Stomach (tissue), 8 donors: ENCODE measurements at regions not wholly inside any gene's neighbourhood (a gene's known extent, or its start where the extent isn't known, plus 50 kb on each side); places are given as distances from the start of the nearest gene placed in this dataset.
A peak's percentile ranks its signal among the peaks of the same experiment; 100 is the strongest.

Source experiments
- DNase-seq, 2 donors: peaks; one replicate each; pipeline versions ENCODE4 v3.0.0 to v3.0.0-alpha.2; 2013 to 2019
- H3K27ac ChIP-seq, 5 donors: fragments of 200-600 bp in 4 of 5; sonication (generic) in 4 of 5; one replicate each; pipeline ENCODE4 v1.5.1; 2013 to 2019; ENCODE audit warnings: mild to moderate bottlenecking in 1 of 5, moderate library complexity in 1 of 5
- H3K27me3 ChIP-seq, 3 donors: fragments of 200-600 bp; sonication (generic); one replicate each; pipeline ENCODE4 v1.5.1; 2017 to 2019; ENCODE audit warnings: mixed run types in 1 of 3
- H3K36me3 ChIP-seq, 4 donors: fragments of 200-600 bp; sonication (generic); 1 replicate in 3 of 4; 2 replicates in 1 of 4; pipeline ENCODE4 v1.5.1; 2016 to 2019
- H3K4me1 ChIP-seq, 4 donors: fragments of 200-600 bp; sonication (generic); one replicate each; pipeline ENCODE4 v1.5.1; 2016 to 2019
- H3K4me3 ChIP-seq, 4 donors: fragments of 200-600 bp; sonication (generic) in 3 of 4; one replicate each; pipeline ENCODE4 v1.5.1; 2016 to 2019; ENCODE audit warnings: mild to moderate bottlenecking in 1 of 4
- H3K9me3 ChIP-seq, 4 donors: fragments of 200-600 bp; sonication (generic); one replicate each; pipeline ENCODE4 v1.5.1; 2016 to 2019
- CTCF ChIP-seq, 7 experiments: fragments of 450-650 bp in 4 of 7; fragments of 200-600 bp in 3 of 7; sonication (generic) in 3 of 7; IDR thresholded peaks; one replicate each; pipeline ENCODE4 v1.5.1; 2016 to 2019; ENCODE audit warnings: antibody characterized with exemption in 7 of 7, control low read depth in 2 of 7, mild to moderate bottlenecking in 1 of 7
- EP300 ChIP-seq: sonication (generic); formaldehyde crosslinking; IDR thresholded peaks from one replicate; pipeline ENCODE4 v1.6.1; 2017; ENCODE audit warnings: antibody characterized with exemption
- POLR2A ChIP-seq, 4 donors: fragments of 450-650 bp; IDR thresholded peaks; one replicate each; pipeline ENCODE4 v1.6.1; 2016; ENCODE audit warnings: antibody characterized with exemption in 4 of 4, control low read depth in 2 of 4, mild to moderate bottlenecking in 1 of 4, moderate library complexity in 1 of 4
- POLR2AphosphoS5 ChIP-seq, 3 donors: sonication (generic); formaldehyde crosslinking; IDR thresholded peaks; one replicate each; pipeline ENCODE4 v1.6.1; 2016; ENCODE audit warnings: antibody characterized with exemption in 3 of 3
- WGBS, 5 donors: extraction: QIAGEN DNeasy Blood & Tissue Kit in 3 of 5; methylation state at CpG; one replicate each; pipeline versions ENCODE4 v1.1.5 to v1.1.7; 2013 to 2018; 5-methylcytosine and 5-hydroxymethylcytosine counted together
- intact Hi-C: fragments of 100-400 bp; cut with DNase I; formaldehyde crosslinking; loops from one replicate; pipeline ENCODE4 v1.15.1; 2023; ENCODE audit warnings: low total_unique reads
- donor health status: healthy with polysubstance abuse.
- donor health status: Bipolar disorder and iron deficiency.
- donor health status: healthy.

- no peak overlapping the region for H3K27ac ChIP-seq
- H3K9me3 ChIP-seq, result no peaks in the 10 kb centered on the region
- H3K36me3 ChIP-seq, result no peaks in the 10 kb centered on the region
- 70 to 90% (median 76%) methylated on average over 5 of the region's 5 CpGs for WGBS, 5 donors
- peaks cover 0 to 5% (median 0%) of the 10 kb centered on the region in 3 donors for H3K27me3 ChIP-seq
- H3K4me1 ChIP-seq, result peaks cover 0 to 10% (median 4%) of the 10 kb centered on the region in 4 donors
- TF ChIP-seq EP300 (no peak), POLR2A (IDR thresholded peaks at IDR 0.05) (no peak), POLR2AphosphoS5 (IDR thresholded peaks at IDR 0.05) (no peak), CTCF (IDR thresholded peaks at IDR 0.05) (no peak)
- intact Hi-C loops, result no loop called here
- DNase-seq, result no peak
- no peak overlapping the region for H3K4me3 ChIP-seq
Measured at GRCh38 chr3:182732232-182733015, 60.9 kb upstream of the ATP11B start.

GRCh38 chr3:182735672-182736071 lies 57.6 kb upstream of the ATP11B start:
- TF ChIP-seq POLR2AphosphoS5 (IDR thresholded peaks at IDR 0.05) (no peak), CTCF (IDR thresholded peaks at IDR 0.05) (no peak), EP300 (no peak), POLR2A (IDR thresholded peaks at IDR 0.05) (no peak)
- Histone ChIP-seq H3K27ac (no peak overlapping the region), H3K4me1 (peaks cover 0 to 22% (median 9%) of the 10 kb centered on the region in 4 donors), H3K36me3 (no peaks in the 10 kb centered on the region), H3K9me3 (no peaks in the 10 kb centered on the region), H3K4me3 (no peak overlapping the region), H3K27me3 (peaks cover 0 to 5% (median 0%) of the 10 kb centered on the region in 3 donors)
- 18 to 28% (median 21%) methylated on average over 2 of the region's 2 CpGs for WGBS, 5 donors
- no peak for DNase-seq
- intact Hi-C loops, result no loop called here

- Histone ChIP-seq H3K27me3 (no peaks in the 10 kb centered on the region), H3K27ac (peak overlapping the region; percentile 12 to 85 (median 79)), H3K9me3 (no peaks in the 10 kb centered on the region), H3K36me3 (no peaks in the 10 kb centered on the region), H3K4me3 (no peak overlapping the region), H3K4me1 (peaks cover 0 to 21% (median 9%) of the 10 kb centered on the region in 4 donors)
- TF ChIP-seq POLR2A (IDR thresholded peaks at IDR 0.05) (no peak), EP300 (no peak), POLR2AphosphoS5 (IDR thresholded peaks at IDR 0.05) (no peak), CTCF (IDR thresholded peaks at IDR 0.05) (no peak)
- DNase-seq, result no peak
- WGBS, 5 donors, result 60 to 79% (median 69%) methylated on average over 2 of the region's 2 CpGs
- intact Hi-C loops, result no loop called here
Measured at GRCh38 chr3:182737825-182738224, 55.5 kb upstream of the ATP11B start.

GRCh38 chr3:182738583-182739411 lies 54.5 kb upstream of the ATP11B start:
- no peaks in the 10 kb centered on the region for H3K27me3 ChIP-seq
- H3K36me3 ChIP-seq, result no peaks in the 10 kb centered on the region
- TF ChIP-seq CTCF (IDR thresholded peaks at IDR 0.05) (no peak), POLR2AphosphoS5 (IDR thresholded peaks at IDR 0.05) (peak in 2 of 3 donors; percentile 78 to 79)
- peak; percentile 81 to 91 for DNase-seq
- WGBS, 5 donors, result 35 to 61% (median 38%) methylated on average over 6 of the region's 6 CpGs
- H3K4me3 ChIP-seq, result no peak overlapping the region
- intact Hi-C loops, result no loop called here
- no peaks in the 10 kb centered on the region for H3K9me3 ChIP-seq
- peak overlapping the region; percentile 77 to 95 (median 81) for H3K27ac ChIP-seq
- H3K4me1 ChIP-seq, result peaks cover 0 to 21% (median 9%) of the 10 kb centered on the region in 4 donors
